Activated CD8-positive, alpha-beta T cell treated with anti-CD3 and anti-CD28 coated beads, Interleukin-2, amount 10 ng/mL, durations not matched to agents 7 days and 5 days (primary cell): ENCODE measurements at regions not wholly inside any gene's neighbourhood (a gene's known extent, or its start where the extent isn't known, plus 50 kb on each side); places are given as distances from the start of the nearest gene placed in this dataset.
"Not testable (repeated sequence)": the region's sequence is repeated elsewhere in the genome, so short reads cannot be mapped to it uniquely, and the experiment has no call there.

ENCODE experiments used
- ATAC-seq: fragments of 150-1000 bp; cut with Tn5 transposase; one replicate; pipeline ENCODE4 v1.10.0; 2021; ENCODE audit warnings: moderate library complexity
- CTCF ChIA-PET: fragments of 350-600 bp; sonication (Branson Sonifier 250); formaldehyde crosslinking; loops from one replicate; lab custom pipeline; 2021; ENCODE audit warnings: antibody characterized with exemption; lab: Charles Lee
- POLR2A ChIA-PET: fragments of 350-600 bp; sonication (Branson Sonifier 250); formaldehyde crosslinking; loops from one replicate; lab custom pipeline; 2021; ENCODE audit warnings: antibody characterized with exemption; lab: Charles Lee
- DNase-seq: peaks from one replicate; pipeline ENCODE4 v3.0.0-alpha.2; 2020
- H3K27ac Mint-ChIP-seq: one replicate; pipeline ENCODE4 v1.8.0; 2021; ENCODE audit warnings: mild to moderate bottlenecking, mixed read lengths
- H3K27me3 Mint-ChIP-seq: one replicate; pipeline ENCODE4 v1.8.0; 2021; ENCODE audit warnings: low read depth, mixed read lengths
- H3K36me3 Mint-ChIP-seq: one replicate; pipeline ENCODE4 v1.8.0; 2021; ENCODE audit warnings: low read depth, mixed read lengths
- H3K4me1 Mint-ChIP-seq: one replicate; pipeline ENCODE4 v1.8.0; 2021; ENCODE audit warnings: low read depth, mixed read lengths
- H3K4me3 Mint-ChIP-seq: one replicate; pipeline ENCODE4 v1.8.0; 2021; ENCODE audit warnings: mild to moderate bottlenecking, mixed read lengths
- H3K9me3 Mint-ChIP-seq: one replicate; pipeline ENCODE4 v1.8.0; 2022; ENCODE audit warnings: mixed read lengths; ENCODE audit not compliant: insufficient read depth

GRCh38 chr3:28986922-28987321 lies 293.9 kb upstream of the RBMS3 start:
- DNase-seq (no peak), ATAC-seq (no peak)
- H3K36me3 Mint-ChIP-seq: no peaks in the 10 kb centered on the region
- H3K27ac Mint-ChIP-seq: no peak overlapping the region
- no peaks in the 10 kb centered on the region for H3K27me3 Mint-ChIP-seq
- peaks cover 5% of the 10 kb centered on the region for H3K9me3 Mint-ChIP-seq
- H3K4me3 Mint-ChIP-seq: no peak overlapping the region
- CTCF ChIA-PET: no interaction called here
- no peaks in the 10 kb centered on the region for H3K4me1 Mint-ChIP-seq
- POLR2A ChIA-PET: no interaction called here

GRCh38 chr3:28989646-28990089 lies 291.2 kb upstream of the RBMS3 start:
- H3K4me1 Mint-ChIP-seq: no peaks in the 10 kb centered on the region
- no peak for ATAC-seq
- no peak overlapping the region for H3K27ac Mint-ChIP-seq
- H3K36me3 Mint-ChIP-seq: no peaks in the 10 kb centered on the region
- peaks cover 6% of the 10 kb centered on the region for H3K9me3 Mint-ChIP-seq
- H3K4me3 Mint-ChIP-seq: no peak overlapping the region
- ChIA-PET POLR2A (no interaction called here), CTCF (no interaction called here)
- H3K27me3 Mint-ChIP-seq: no peaks in the 10 kb centered on the region
- DNase-seq: no peak

GRCh38 chr3:28994161-28994905 lies 286.5 kb upstream of the RBMS3 start:
- Mint-ChIP-seq H3K4me3 (no peak overlapping the region), H3K27me3 (no peaks in the 10 kb centered on the region), H3K9me3 (peaks cover 12% of the 10 kb centered on the region), H3K4me1 (no peaks in the 10 kb centered on the region), H3K27ac (no peak overlapping the region), H3K36me3 (no peaks in the 10 kb centered on the region)
- POLR2A ChIA-PET: no interaction called here
- CTCF ChIA-PET: no interaction called here
- no peak for ATAC-seq
- DNase-seq: no peak

- DNase-seq: no peak
- peaks cover 3% of the 10 kb centered on the region for H3K9me3 Mint-ChIP-seq
- ChIA-PET CTCF (no interaction called here), POLR2A (no interaction called here)
- H3K27me3 Mint-ChIP-seq: no peaks in the 10 kb centered on the region
- no peak for ATAC-seq
- H3K4me3 Mint-ChIP-seq: no peak overlapping the region
- H3K27ac Mint-ChIP-seq: no peak overlapping the region
- no peaks in the 10 kb centered on the region for H3K4me1 Mint-ChIP-seq
- no peaks in the 10 kb centered on the region for H3K36me3 Mint-ChIP-seq
These were observed 275.8 kb upstream of the RBMS3 start for GRCh38 chr3:29004885-29005599.

- POLR2A ChIA-PET: no interaction called here
- no peak overlapping the region for H3K4me3 Mint-ChIP-seq
- H3K27me3 Mint-ChIP-seq: no peaks in the 10 kb centered on the region
- DNase-seq (no peak), ATAC-seq (no peak)
- H3K36me3 Mint-ChIP-seq: no peaks in the 10 kb centered on the region
- CTCF ChIA-PET: no interaction called here
- H3K27ac Mint-ChIP-seq: no peak overlapping the region
- peaks cover 3% of the 10 kb centered on the region for H3K9me3 Mint-ChIP-seq
- H3K4me1 Mint-ChIP-seq: no peaks in the 10 kb centered on the region
These were observed 275.0 kb upstream of the RBMS3 start for GRCh38 chr3:29005862-29006261.

- Mint-ChIP-seq H3K27ac (no peak overlapping the region), H3K4me3 (no peak overlapping the region), H3K36me3 (no peaks in the 10 kb centered on the region), H3K27me3 (no peaks in the 10 kb centered on the region), H3K4me1 (no peaks in the 10 kb centered on the region), H3K9me3 (no peaks in the 10 kb centered on the region)
- POLR2A ChIA-PET: no interaction called here
- ATAC-seq (no peak), DNase-seq (no peak)
- CTCF ChIA-PET: no interaction called here
These were observed 269.4 kb upstream of the RBMS3 start for GRCh38 chr3:29011441-29011840.

- POLR2A ChIA-PET: no interaction called here
- no peak for DNase-seq
- no peaks in the 10 kb centered on the region for H3K4me1 Mint-ChIP-seq
- CTCF ChIA-PET: no interaction called here
- ATAC-seq: no peak
- H3K27ac Mint-ChIP-seq: no peak overlapping the region
- no peak overlapping the region for H3K4me3 Mint-ChIP-seq
- H3K9me3 Mint-ChIP-seq: no peaks in the 10 kb centered on the region
- H3K27me3 Mint-ChIP-seq: no peaks in the 10 kb centered on the region
- no peaks in the 10 kb centered on the region for H3K36me3 Mint-ChIP-seq
These were observed 268.9 kb upstream of the RBMS3 start for GRCh38 chr3:29011966-29012365.

GRCh38 chr3:29022976-29023375 lies 257.9 kb upstream of the RBMS3 start:
- Mint-ChIP-seq H3K27ac (no peak overlapping the region), H3K36me3 (no peaks in the 10 kb centered on the region), H3K9me3 (no peaks in the 10 kb centered on the region), H3K27me3 (no peaks in the 10 kb centered on the region), H3K4me1 (no peaks in the 10 kb centered on the region), H3K4me3 (no peak overlapping the region)
- ChIA-PET CTCF (no interaction called here), POLR2A (no interaction called here)
- DNase-seq: no peak
- ATAC-seq: no peak

- no peaks in the 10 kb centered on the region for H3K9me3 Mint-ChIP-seq
- ATAC-seq (no peak), DNase-seq (no peak)
- POLR2A ChIA-PET: no interaction called here
- H3K27ac Mint-ChIP-seq: no peak overlapping the region
- no peaks in the 10 kb centered on the region for H3K4me1 Mint-ChIP-seq
- H3K27me3 Mint-ChIP-seq: no peaks in the 10 kb centered on the region
- no peaks in the 10 kb centered on the region for H3K36me3 Mint-ChIP-seq
- CTCF ChIA-PET: no interaction called here
- no peak overlapping the region for H3K4me3 Mint-ChIP-seq
These were observed 254.6 kb upstream of the RBMS3 start for GRCh38 chr3:29026286-29026685.

GRCh38 chr3:29026959-29027358 lies 253.9 kb upstream of the RBMS3 start:
- H3K36me3 Mint-ChIP-seq: no peaks in the 10 kb centered on the region
- H3K9me3 Mint-ChIP-seq: no peaks in the 10 kb centered on the region
- POLR2A ChIA-PET: no interaction called here
- CTCF ChIA-PET: no interaction called here
- no peak overlapping the region for H3K4me3 Mint-ChIP-seq
- DNase-seq (no peak), ATAC-seq (no peak)
- no peaks in the 10 kb centered on the region for H3K4me1 Mint-ChIP-seq
- H3K27ac Mint-ChIP-seq: no peak overlapping the region
- H3K27me3 Mint-ChIP-seq: no peaks in the 10 kb centered on the region

GRCh38 chr3:29031175-29031574 lies 249.7 kb upstream of the RBMS3 start:
- H3K4me1 Mint-ChIP-seq, ATAC-seq, H3K27me3 Mint-ChIP-seq, DNase-seq, CTCF ChIA-PET, H3K27ac Mint-ChIP-seq, H3K4me3 Mint-ChIP-seq, H3K9me3 Mint-ChIP-seq, POLR2A ChIA-PET, H3K36me3 Mint-ChIP-seq: not testable (repeated sequence)

- Mint-ChIP-seq H3K36me3 (no peaks in the 10 kb centered on the region), H3K27me3 (no peaks in the 10 kb centered on the region), H3K9me3 (peaks cover 11% of the 10 kb centered on the region), H3K4me1 (no peaks in the 10 kb centered on the region), H3K27ac (no peak overlapping the region), H3K4me3 (no peak overlapping the region)
- CTCF ChIA-PET: no interaction called here
- ATAC-seq: no peak
- POLR2A ChIA-PET: no interaction called here
- DNase-seq: no peak
These were observed 247.4 kb upstream of the RBMS3 start for GRCh38 chr3:29033511-29033910.
